Epidermal melanocyte (primary cell): ENCODE measurements at regions not wholly inside any gene's neighbourhood (a gene's known extent, or its start where the extent isn't known, plus 50 kb on each side); places are given as distances from the start of the nearest gene placed in this dataset.

Experiments
- DNase-seq: peaks from one replicate; pipeline ENCODE4 v3.0.0; 2011; ENCODE audit warnings: low spot score; ENCODE audit not compliant: insufficient read length

DNA sequence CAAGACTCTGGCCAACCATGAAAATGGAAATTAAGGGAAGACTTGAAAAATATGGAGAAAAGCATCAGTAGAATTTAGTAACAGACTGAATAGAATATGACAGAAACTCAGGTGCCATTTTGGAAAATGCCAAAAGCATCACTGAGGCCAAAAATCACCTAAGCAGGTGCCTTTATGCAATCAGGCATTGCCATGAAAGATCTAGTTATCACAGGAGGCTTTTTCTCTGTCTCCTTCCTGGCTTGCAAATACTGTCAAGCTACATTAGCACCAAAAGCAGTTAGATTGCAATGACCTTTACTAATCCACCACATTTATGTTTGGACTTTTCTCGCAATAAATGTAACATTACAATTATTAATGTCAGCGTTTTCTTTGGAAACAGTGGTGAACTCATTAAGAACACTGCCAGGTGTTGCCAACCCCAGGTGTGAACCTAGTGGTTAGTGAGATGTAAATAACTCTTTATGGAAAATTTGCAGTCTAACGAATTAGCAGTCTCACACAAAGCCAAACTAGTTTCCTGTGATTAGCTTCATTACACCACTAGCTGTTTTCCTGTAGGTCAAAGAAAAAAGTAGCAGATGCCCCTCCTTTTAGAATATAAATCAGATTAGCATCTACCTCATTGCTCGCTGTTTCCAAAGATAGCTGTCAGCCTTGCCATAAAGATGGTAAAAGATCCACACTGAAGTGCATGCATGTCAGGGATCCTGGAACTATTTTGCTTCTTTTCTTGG is 1568.4 kb upstream of the TENM3 start:
- no peak for DNase-seq

GRCh38 chr4:180675359-180675650 is 1567.9 kb upstream of the TENM3 start:
- no peak for DNase-seq

DNA sequence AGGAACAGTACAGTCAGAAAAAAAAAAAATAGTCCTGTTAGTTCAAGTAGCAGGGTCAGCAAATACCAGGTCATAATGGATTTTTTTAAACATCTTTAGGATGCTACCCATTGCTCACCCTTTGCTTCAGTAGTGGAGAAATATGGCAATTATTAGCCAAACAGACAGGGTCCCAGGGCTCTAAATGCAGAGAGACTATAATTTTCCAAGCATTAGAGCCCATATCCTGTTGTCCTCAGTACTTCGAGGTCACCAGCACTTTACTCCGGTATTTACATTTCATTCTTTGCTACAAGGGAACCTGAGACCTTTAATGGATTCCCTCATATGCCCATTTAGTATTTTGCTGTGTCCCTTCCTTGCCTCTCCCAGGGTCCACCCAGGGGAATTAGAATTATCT is 1562.9 kb upstream of the TENM3 start:
- DNase-seq, result no peak

DNA sequence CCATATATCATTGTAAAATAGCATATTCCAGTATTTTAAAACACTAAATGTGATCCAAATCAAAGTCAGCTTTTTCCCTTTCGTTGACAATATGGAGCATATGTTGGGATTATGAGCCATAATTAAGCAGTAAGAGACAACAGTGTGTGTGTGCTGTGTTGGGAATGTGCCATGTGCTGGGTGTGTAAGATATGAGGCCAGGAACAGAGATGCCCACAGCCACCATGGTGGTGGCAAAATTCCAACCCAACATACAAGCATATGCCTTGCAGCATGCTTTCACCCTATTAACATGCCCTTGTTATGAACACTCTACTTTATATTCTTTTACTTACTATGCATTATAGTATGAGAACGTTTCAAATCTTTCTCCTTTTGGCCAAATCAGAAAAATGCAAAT is 1560.4 kb upstream of the TENM3 start:
- no peak for DNase-seq

DNA sequence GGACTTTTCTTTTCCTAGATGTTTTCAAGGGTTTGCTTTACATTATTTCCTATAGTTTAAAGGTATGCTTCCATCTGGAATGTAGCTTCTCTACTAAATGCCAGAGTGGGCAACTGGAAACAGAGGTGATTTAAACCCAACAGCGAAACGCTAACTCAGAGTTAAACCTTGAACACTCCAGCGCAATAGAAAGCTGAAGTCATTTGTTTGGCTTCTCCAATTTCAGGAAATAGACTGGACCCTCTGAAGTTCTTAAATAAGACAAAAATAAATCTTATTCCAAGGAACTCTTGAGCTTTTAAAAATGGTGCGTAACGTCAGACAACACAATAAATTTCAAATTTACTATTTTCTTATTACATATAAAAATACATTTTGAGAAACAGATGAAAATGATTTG is 1560.0 kb upstream of the TENM3 start:
- DNase-seq, result no peak

DNA sequence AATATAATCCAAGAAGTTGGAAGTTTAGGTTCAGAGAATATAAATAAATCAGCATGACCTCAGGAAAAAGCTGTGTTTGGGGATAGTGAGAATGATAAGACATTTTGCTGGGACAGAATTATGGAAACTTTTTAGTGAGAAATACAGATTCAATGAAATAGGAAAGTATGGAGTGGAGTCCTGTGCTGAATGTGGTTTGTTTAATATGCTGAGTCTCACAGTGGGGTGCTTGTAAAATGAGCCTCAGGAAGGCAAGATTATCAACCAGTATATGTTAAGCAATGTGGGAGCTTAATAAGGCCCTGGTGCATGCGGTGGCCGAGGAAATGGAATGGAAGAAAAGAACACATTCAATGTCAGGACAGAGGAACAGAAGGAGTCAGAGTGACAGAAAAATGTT is 1554.7 kb upstream of the TENM3 start:
- no peak for DNase-seq

DNA sequence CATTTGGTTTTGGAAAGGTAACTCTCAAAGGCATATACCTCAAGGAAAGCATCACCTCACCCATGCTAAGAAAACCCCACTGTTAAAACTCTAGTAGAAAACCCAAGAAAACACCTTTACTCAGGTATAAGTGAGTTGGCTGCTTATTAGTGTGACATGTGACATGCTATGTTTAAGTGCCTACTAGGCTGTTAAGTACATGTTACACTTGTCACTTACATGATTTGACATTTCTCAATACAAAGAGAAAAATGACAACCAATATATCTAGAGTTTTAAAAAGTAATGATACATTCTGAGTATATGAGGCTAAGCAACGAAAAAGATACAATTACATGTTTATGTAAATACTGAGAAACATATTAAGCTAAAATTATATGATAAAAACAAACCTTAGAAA is 1548.3 kb upstream of the TENM3 start:
- no peak for DNase-seq

- DNase-seq, result no peak
These were observed 1547.4 kb upstream of the TENM3 start for GRCh38 chr4:180695851-180696250.

- DNase-seq, result no peak
These were observed 1546.6 kb upstream of the TENM3 start for GRCh38 chr4:180696460-180697092.

GRCh38 chr4:180698550-180699195 is 1544.5 kb upstream of the TENM3 start:
- DNase-seq, result no peak

GRCh38 chr4:180706766-180707165 is 1536.4 kb upstream of the TENM3 start:
- no peak for DNase-seq

- no peak for DNase-seq
These were observed 1532.4 kb upstream of the TENM3 start for GRCh38 chr4:180710628-180711337.

- DNase-seq, result no peak
These were observed 1525.7 kb upstream of the TENM3 start for GRCh38 chr4:180717451-180718033.

GRCh38 chr4:180721356-180721755 is 1521.8 kb upstream of the TENM3 start:
- DNase-seq, result no peak

GRCh38 chr4:180726611-180727010 is 1516.6 kb upstream of the TENM3 start:
- DNase-seq, result no peak

- DNase-seq, result no peak
These were observed 1515.7 kb upstream of the TENM3 start for GRCh38 chr4:180727478-180727877.

- no peak for DNase-seq
These were observed 1508.3 kb upstream of the TENM3 start for GRCh38 chr4:180734753-180735432.

DNA sequence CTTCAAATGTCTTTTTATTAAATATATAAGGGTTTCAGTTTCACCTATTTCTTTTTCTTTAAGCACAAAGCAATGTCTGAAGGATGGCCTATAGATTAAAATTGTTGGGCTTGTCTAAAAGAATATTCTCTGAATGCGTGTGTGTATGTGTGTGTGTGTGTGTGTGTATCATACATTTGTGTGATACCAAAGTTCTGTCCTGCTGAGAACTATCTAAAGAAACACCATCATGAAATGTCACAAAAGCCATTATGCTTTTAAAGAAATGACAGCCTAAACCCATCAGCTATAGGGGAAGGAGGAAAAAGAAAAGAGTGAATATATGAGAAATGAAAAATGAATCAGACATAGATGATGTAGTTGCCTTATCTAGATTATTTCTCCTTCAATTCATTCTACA is 1501.5 kb upstream of the TENM3 start:
- DNase-seq, result no peak

DNA sequence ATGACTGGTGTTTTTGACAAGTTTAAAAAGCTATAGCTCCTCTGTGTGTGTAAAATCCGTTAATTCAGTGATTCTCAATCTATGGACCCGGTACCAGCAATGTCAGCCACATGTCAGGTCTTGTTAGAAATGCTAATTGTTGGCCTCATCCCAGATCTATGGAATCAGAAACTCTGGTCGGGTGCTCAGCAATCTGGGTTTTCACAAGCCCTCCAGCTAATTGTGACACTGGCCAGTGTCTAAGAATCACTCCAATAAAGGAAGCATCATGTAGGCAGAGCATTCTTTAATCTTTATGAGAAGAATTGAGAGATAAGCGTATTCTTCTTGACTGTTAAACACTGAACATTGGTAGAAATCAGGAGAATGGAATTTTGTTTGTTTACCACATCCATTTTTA is 1498.2 kb upstream of the TENM3 start:
- no peak for DNase-seq

DNA sequence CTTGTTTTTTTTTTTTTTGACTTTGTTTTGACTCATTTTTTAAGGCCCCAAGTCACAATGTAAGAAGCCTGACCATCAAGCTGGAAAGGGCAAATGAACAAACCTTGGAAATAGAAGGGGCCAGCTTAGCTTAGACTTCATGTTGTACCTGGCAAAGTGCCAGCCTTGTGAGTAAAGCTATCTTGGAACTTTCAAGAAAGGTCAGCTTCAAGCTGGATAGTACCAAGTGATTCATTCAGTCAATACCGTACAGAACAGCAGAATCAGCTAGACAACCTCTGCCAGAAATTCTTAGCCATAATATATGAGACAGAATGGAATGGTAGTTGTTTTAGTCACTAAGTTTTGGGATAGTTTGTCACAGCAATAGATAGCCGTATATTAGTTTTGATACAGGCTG is 1492.2 kb upstream of the TENM3 start:
- no peak for DNase-seq

DNA sequence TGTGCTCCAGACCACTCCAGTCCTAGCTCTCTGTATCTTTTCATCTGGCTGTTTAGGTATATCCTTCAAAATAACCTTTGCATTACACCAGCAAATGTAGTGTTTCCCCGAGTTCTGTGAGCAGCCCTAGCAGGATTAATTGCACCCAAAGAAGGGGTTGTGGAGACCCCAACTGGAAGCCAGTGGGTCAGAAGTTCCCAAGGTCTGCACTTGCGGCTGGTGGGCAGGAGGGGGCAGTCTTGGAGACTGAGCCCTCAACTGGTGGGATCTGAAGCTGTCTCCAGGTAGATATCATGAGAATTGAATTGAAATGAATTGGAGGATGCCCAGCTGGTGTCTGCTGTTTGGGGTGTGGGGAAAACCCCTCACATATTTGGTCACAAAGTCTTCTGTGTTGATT is 1485.3 kb upstream of the TENM3 start:
- DNase-seq, result no peak
